ENCODE measurements at regions not wholly inside any gene's neighbourhood (a gene's known extent, or its start where the extent isn't known, plus 50 kb on each side); places are given as distances from the start of the nearest gene placed in this dataset.
A peak's percentile ranks its signal among the peaks of the same experiment; 100 is the strongest.

- no peaks in the 10 kb centered on the region for H3K36me3 ChIP-seq (replicated peaks; ENCODE audit: control insufficient read depth, insufficient read depth, low read length)
- no peaks in the 10 kb centered on the region for H3K27me3 ChIP-seq (ENCODE audit: control insufficient read depth, insufficient read depth, low read length)
- H3K4me3 ChIP-seq (ENCODE audit: insufficient read depth, low read depth, low read length) = no peak overlapping the region
- no peak for DNase-seq
Observed at GRCh38 chr20:7432612-7433011, 507.6 kb downstream of the HAO1 start.

DNA sequence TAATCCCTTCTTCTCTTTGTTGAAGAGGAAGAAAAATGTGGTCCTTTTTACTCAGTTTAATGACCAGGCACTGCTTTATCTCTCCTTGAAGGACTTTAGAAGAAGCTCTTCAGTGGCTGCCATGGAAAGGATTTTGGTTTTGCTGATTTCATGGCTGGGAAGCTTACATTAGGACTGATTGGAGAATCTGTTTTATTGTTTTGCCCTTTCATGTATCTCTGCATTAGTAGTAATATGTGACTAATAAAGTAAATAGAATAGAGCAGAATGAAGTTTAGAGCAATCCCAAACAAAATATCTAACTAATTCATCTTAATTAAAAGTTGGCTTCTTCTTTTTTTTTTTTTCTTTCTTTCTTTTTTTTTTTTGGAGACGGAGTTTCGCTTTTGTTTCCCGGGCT lies 502.9 kb downstream of the HAO1 start:
- H3K36me3 ChIP-seq (replicated peaks; ENCODE audit: control insufficient read depth, insufficient read depth, low read length) = no peaks in the 10 kb centered on the region
- no peak for DNase-seq

DNA sequence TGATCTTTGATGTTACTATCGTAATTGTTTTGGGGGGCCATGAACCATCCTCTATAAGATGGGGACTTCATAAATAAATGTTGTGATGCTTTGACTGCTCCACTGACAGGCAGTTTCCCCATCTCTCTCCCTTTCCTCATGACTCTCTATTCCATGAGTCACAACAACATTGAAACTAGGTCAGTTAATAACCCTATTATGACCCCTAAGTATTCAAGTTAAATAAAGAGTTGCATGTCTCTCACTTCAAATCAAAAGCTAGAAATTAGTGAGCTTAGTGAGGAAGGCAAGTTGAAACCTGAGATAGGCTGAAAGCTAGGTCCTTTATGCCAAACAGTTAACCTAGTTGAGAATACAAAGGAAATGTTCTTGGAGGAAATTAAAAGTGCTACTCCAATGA lies 491.0 kb downstream of the HAO1 start:
- Histone ChIP-seq H3K36me3 (replicated peaks; ENCODE audit: control insufficient read depth, insufficient read depth, low read length) (no peaks in the 10 kb centered on the region), H3K4me3 (ENCODE audit: insufficient read depth, low read depth, low read length) (no peak overlapping the region), H3K27me3 (ENCODE audit: control insufficient read depth, insufficient read depth, low read length) (no peaks in the 10 kb centered on the region)
- DNase-seq = no peak

More for the DNA sequence above, 502.9 kb downstream of the HAO1 start:
- Histone ChIP-seq H3K4me3 (ENCODE audit: insufficient read depth, low read depth, low read length) (no peak overlapping the region), H3K27me3 (ENCODE audit: control insufficient read depth, insufficient read depth, low read length) (no peaks in the 10 kb centered on the region)

DNA sequence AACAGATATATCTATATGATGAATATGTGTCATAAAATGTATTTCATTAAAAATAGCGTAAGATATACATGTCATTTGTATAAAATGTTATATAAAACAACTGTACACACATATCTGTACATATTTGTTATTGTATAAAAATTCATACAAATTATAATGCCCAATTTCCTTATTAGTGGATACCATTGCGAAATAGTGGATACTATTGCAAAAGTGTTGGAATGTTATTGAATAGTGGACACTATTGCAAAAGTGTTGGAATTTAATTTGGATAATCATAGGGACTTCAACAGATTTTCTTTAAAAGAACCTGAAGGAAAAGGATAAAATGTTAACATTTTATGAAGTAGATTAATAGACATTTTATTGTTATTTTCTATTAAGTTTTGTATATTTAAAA lies 487.4 kb downstream of the HAO1 start:
- Histone ChIP-seq H3K27me3 (ENCODE audit: control insufficient read depth, insufficient read depth, low read length) (no peaks in the 10 kb centered on the region), H3K4me3 (ENCODE audit: insufficient read depth, low read depth, low read length) (no peak overlapping the region)
- DNase-seq = no peak

DNA sequence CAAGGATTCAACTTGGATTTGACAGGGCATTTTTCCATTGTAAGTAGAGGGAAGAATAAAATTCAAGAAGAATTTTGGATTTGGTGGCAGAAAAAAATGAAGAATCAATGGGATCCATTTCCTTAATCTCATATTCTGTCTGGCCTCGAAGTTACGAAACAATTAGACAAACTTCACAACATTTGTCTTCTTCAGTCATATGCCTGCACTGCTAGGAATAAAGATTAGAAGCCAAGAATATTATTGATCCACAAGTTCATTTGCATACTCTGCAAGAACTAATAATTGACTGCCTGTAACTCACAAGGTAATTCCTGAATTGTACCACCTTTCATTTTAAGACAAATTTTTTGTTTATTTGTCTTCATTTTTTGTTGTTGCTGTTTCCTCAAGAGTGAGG lies 486.2 kb downstream of the HAO1 start:
- Histone ChIP-seq H3K4me3 (ENCODE audit: insufficient read depth, low read depth, low read length) (no peak overlapping the region), H3K27me3 (ENCODE audit: control insufficient read depth, insufficient read depth, low read length) (no peaks in the 10 kb centered on the region), H3K36me3 (replicated peaks; ENCODE audit: control insufficient read depth, insufficient read depth, low read length) (no peaks in the 10 kb centered on the region)
- DNase-seq = no peak

More for the DNA sequence above, 487.4 kb downstream of the HAO1 start:
- no peaks in the 10 kb centered on the region for H3K36me3 ChIP-seq (replicated peaks; ENCODE audit: control insufficient read depth, insufficient read depth, low read length)

DNA sequence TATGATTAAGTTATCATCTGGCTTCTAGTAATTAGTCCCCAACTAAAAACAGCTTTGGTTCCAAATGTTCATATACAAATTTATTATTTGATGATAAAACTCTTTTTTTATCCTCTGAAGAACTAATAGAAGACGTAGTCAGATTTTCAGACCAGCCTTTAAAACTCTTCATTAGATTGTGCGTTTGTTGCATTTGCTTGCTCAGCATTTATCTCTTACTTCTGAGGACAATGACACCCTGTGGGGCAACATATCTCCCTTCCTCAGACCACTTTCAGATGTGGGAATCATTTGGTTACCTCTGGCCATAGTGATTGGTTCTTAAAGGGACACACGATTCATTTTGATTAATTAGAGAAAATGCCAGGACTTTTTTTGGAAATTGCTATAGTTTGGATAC lies 481.8 kb downstream of the HAO1 start:
- Histone ChIP-seq H3K36me3 (replicated peaks; ENCODE audit: control insufficient read depth, insufficient read depth, low read length) (no peaks in the 10 kb centered on the region), H3K4me3 (ENCODE audit: insufficient read depth, low read depth, low read length) (no peak overlapping the region), H3K27me3 (ENCODE audit: control insufficient read depth, insufficient read depth, low read length) (no peaks in the 10 kb centered on the region)
- DNase-seq = no peak

- no peaks in the 10 kb centered on the region for H3K27me3 ChIP-seq (ENCODE audit: control insufficient read depth, insufficient read depth, low read length)
- DNase-seq = no peak
- no peaks in the 10 kb centered on the region for H3K36me3 ChIP-seq (replicated peaks; ENCODE audit: control insufficient read depth, insufficient read depth, low read length)
- H3K4me3 ChIP-seq (ENCODE audit: insufficient read depth, low read depth, low read length) = no peak overlapping the region
Observed at GRCh38 chr20:7459083-7459482, 481.2 kb downstream of the HAO1 start.

GRCh38 chr20:7463290-7463689 lies 477.0 kb downstream of the HAO1 start:
- no peak overlapping the region for H3K4me3 ChIP-seq (ENCODE audit: insufficient read depth, low read depth, low read length)
- H3K27me3 ChIP-seq (ENCODE audit: control insufficient read depth, insufficient read depth, low read length) = no peaks in the 10 kb centered on the region
- no peaks in the 10 kb centered on the region for H3K36me3 ChIP-seq (replicated peaks; ENCODE audit: control insufficient read depth, insufficient read depth, low read length)
- DNase-seq = no peak

- no peaks in the 10 kb centered on the region for H3K36me3 ChIP-seq (replicated peaks; ENCODE audit: control insufficient read depth, insufficient read depth, low read length)
- DNase-seq = no peak
- no peaks in the 10 kb centered on the region for H3K27me3 ChIP-seq (ENCODE audit: control insufficient read depth, insufficient read depth, low read length)
Observed at GRCh38 chr20:7470912-7471311, 469.3 kb downstream of the HAO1 start.

GRCh38 chr20:7490288-7490687 lies 450.0 kb downstream of the HAO1 start:
- H3K4me3 ChIP-seq (ENCODE audit: insufficient read depth, low read depth, low read length) = no peak overlapping the region
- no peaks in the 10 kb centered on the region for H3K36me3 ChIP-seq (replicated peaks; ENCODE audit: control insufficient read depth, insufficient read depth, low read length)
- DNase-seq = no peak
- H3K27me3 ChIP-seq (ENCODE audit: control insufficient read depth, insufficient read depth, low read length) = no peaks in the 10 kb centered on the region

More at GRCh38 chr20:7470912-7471311, 469.3 kb downstream of the HAO1 start:
- no peak overlapping the region for H3K4me3 ChIP-seq (ENCODE audit: insufficient read depth, low read depth, low read length)

- peak; percentile 17 for DNase-seq
- H3K4me3 ChIP-seq (ENCODE audit: insufficient read depth, low read depth, low read length) = no peak overlapping the region
- H3K27me3 ChIP-seq (ENCODE audit: control insufficient read depth, insufficient read depth, low read length) = no peaks in the 10 kb centered on the region
- H3K36me3 ChIP-seq (replicated peaks; ENCODE audit: control insufficient read depth, insufficient read depth, low read length) = no peaks in the 10 kb centered on the region
Observed at GRCh38 chr20:7492257-7492656, 448.0 kb downstream of the HAO1 start.

DNA sequence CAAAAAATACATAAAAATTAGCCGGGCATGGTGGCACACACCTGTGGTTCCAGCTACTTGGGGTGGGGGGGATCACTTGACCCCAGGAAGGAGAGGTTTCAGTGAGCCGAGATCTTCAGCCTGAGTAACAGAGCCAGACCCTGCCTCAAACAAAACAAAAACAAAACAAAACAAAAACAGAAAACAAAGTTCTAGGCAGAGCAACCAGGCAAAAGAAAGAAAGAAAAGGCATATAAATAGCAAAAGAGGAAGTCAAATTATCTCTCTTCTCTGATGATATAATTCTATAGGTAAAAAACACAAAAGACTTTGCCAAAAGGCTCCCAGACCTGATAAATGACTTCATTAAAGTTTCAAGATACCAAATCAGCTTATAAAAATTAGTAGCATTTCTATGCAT lies 446.9 kb downstream of the HAO1 start:
- no peak overlapping the region for H3K4me3 ChIP-seq (ENCODE audit: insufficient read depth, low read depth, low read length)
- no peaks in the 10 kb centered on the region for H3K36me3 ChIP-seq (replicated peaks; ENCODE audit: control insufficient read depth, insufficient read depth, low read length)
- no peak for DNase-seq
- H3K27me3 ChIP-seq (ENCODE audit: control insufficient read depth, insufficient read depth, low read length) = no peaks in the 10 kb centered on the region

DNA sequence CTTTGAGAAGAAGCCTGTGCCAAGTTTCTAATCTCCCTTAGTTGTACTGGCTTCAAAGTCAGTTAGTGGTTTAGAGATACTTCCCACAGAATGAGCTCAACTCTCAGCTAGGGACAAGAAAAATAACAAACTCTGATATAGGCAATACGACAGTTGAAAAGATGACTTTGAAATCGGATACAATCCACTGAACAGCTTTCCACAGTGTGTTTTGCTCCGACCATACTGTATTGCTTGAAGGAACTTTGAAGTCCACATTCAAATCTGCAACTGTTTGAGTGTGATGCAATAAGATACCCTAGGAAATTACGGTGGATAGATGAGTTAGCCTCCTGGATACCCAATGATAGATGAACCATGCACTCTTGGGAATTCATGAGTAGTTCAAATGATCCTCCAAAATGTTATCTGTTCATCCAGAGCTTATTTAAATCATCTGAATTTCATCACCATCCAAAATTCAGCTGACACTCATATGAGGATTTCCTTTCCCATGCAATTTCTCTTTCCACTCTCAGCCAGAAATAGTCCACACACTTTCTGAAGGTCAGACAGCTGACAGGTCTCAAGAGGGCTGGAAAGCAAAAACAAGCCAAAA lies 443.8 kb downstream of the HAO1 start:
- H3K36me3 ChIP-seq (replicated peaks; ENCODE audit: control insufficient read depth, insufficient read depth, low read length) = no peaks in the 10 kb centered on the region
- no peak for DNase-seq
- H3K27me3 ChIP-seq (ENCODE audit: control insufficient read depth, insufficient read depth, low read length) = no peaks in the 10 kb centered on the region
- no peak overlapping the region for H3K4me3 ChIP-seq (ENCODE audit: insufficient read depth, low read depth, low read length)

GRCh38 chr20:7497985-7498384 lies 442.3 kb downstream of the HAO1 start:
- no peak for DNase-seq
- Histone ChIP-seq H3K36me3 (replicated peaks; ENCODE audit: control insufficient read depth, insufficient read depth, low read length) (no peaks in the 10 kb centered on the region), H3K27me3 (ENCODE audit: control insufficient read depth, insufficient read depth, low read length) (no peaks in the 10 kb centered on the region), H3K4me3 (ENCODE audit: insufficient read depth, low read depth, low read length) (no peak overlapping the region)

DNA sequence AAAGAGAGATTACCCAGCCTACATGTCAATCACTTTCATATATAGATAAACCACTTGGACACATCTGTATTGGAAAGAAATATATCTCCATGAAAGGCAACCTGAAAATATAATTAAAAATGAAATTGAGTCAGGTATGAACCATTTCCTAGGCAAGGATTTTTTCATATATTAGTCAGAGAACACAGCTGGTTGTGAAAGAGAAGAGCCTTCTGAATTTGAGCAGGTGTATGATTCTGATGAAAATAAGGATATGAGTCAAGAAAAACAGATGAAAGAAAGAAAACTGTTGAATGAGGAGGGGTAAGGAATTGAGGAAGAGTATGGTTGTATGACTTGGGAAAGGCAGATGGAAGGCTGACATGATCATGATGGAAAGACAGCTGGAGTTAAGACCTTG lies 441.1 kb downstream of the HAO1 start:
- Histone ChIP-seq H3K27me3 (ENCODE audit: control insufficient read depth, insufficient read depth, low read length) (no peaks in the 10 kb centered on the region), H3K4me3 (ENCODE audit: insufficient read depth, low read depth, low read length) (no peak overlapping the region), H3K36me3 (replicated peaks; ENCODE audit: control insufficient read depth, insufficient read depth, low read length) (no peaks in the 10 kb centered on the region)
- DNase-seq = no peak

GRCh38 chr20:7500231-7500663 lies 440.0 kb downstream of the HAO1 start:
- no peaks in the 10 kb centered on the region for H3K36me3 ChIP-seq (replicated peaks; ENCODE audit: control insufficient read depth, insufficient read depth, low read length)
- no peak for DNase-seq
- no peak overlapping the region for H3K4me3 ChIP-seq (ENCODE audit: insufficient read depth, low read depth, low read length)
- no peaks in the 10 kb centered on the region for H3K27me3 ChIP-seq (ENCODE audit: control insufficient read depth, insufficient read depth, low read length)

Data from H7 (cell line).